Bronchial epithelial cell (primary cell): ENCODE measurements at regions not wholly inside any gene's neighbourhood (a gene's known extent, or its start where the extent isn't known, plus 50 kb on each side); places are given as distances from the start of the nearest gene placed in this dataset.
"Not testable (repeated sequence)": the region's sequence is repeated elsewhere in the genome, so short reads cannot be mapped to it uniquely, and the experiment has no call there.

ENCODE experiments used
- DNase-seq: peaks from one replicate; pipeline ENCODE4 v3.0.0-alpha.2; 2010; ENCODE audit warnings: low read depth
- FAIRE-seq: peaks from 2 replicates; lab custom pipeline; 2011; peaks lifted over from hg19 to GRCh38; lab: Jason Lieb, UNC
- H3K27me3 ChIP-seq: 2 replicates; pipeline ENCODE4 v1.5.1; 2011; ENCODE audit warnings: low read length; ENCODE audit not compliant: control insufficient read depth, insufficient read depth
- H3K36me3 ChIP-seq: 2 replicates; pipeline ENCODE4 v1.5.1; 2011; ENCODE audit warnings: low read length; ENCODE audit not compliant: control insufficient read depth, insufficient read depth
- H3K4me3 ChIP-seq: 2 replicates; pipeline ENCODE4 v1.5.1; 2011; ENCODE audit warnings: mild to moderate bottlenecking, low read depth, low read length, control low read depth
- CTCF ChIP-seq: IDR thresholded peaks from 2 replicates; pipeline ENCODE4 v1.5.1; 2011; ENCODE audit warnings: mild to moderate bottlenecking, moderate library complexity, low read length, control low read depth, inconsistent platforms; ENCODE audit not compliant: insufficient read depth, severe bottlenecking

- no peaks in the 10 kb centered on the region for H3K27me3 ChIP-seq
- DNase-seq = peak; percentile 17
- H3K36me3 ChIP-seq = no peaks in the 10 kb centered on the region
- no peak for TF ChIP-seq CTCF
- H3K4me3 ChIP-seq = no peak overlapping the region
- FAIRE-seq = no peak
Measured at GRCh38 chr2:64745562-64745961, 91.8 kb upstream of the SERTAD2 start.

GRCh38 chr2:64747690-64748091 lies 94.0 kb upstream of the SERTAD2 start:
- not testable (repeated sequence) for H3K36me3 ChIP-seq, H3K27me3 ChIP-seq, H3K4me3 ChIP-seq, DNase-seq, FAIRE-seq

GRCh38 chr2:64748147-64748546 lies 94.4 kb upstream of the SERTAD2 start:
- Histone ChIP-seq H3K27me3 (no peaks in the 10 kb centered on the region), H3K4me3 (no peak overlapping the region), H3K36me3 (no peaks in the 10 kb centered on the region)
- DNase-seq (no peak), FAIRE-seq (no peak)
- TF ChIP-seq CTCF = no peak

GRCh38 chr2:64748561-64748960 lies 94.8 kb upstream of the SERTAD2 start:
- peak overlapping the region; percentile 77 for H3K4me3 ChIP-seq
- FAIRE-seq = no peak

GRCh38 chr2:64749446-64749845 lies 95.7 kb upstream of the SERTAD2 start:
- no peak for TF ChIP-seq CTCF
- DNase-seq (peak; percentile 68), FAIRE-seq (no peak)
- Histone ChIP-seq H3K36me3 (no peaks in the 10 kb centered on the region), H3K4me3 (peak overlapping the region; percentile 77), H3K27me3 (no peaks in the 10 kb centered on the region)

More at GRCh38 chr2:64748561-64748960, 94.8 kb upstream of the SERTAD2 start:
- no peaks in the 10 kb centered on the region for H3K27me3 ChIP-seq
- H3K36me3 ChIP-seq = no peaks in the 10 kb centered on the region
- DNase-seq = peak; percentile 6
- no peak for TF ChIP-seq CTCF

GRCh38 chr2:64750001-64750816 lies 96.5 kb upstream of the SERTAD2 start:
- H3K36me3 ChIP-seq = no peaks in the 10 kb centered on the region
- H3K4me3 ChIP-seq = peak overlapping the region; percentile 77
- TF ChIP-seq CTCF = no peak
- DNase-seq (peak; percentile 59), FAIRE-seq (no peak)
- H3K27me3 ChIP-seq = no peaks in the 10 kb centered on the region
